ENCODE measurements at regions not wholly inside any gene's neighbourhood (a gene's known extent, or its start where the extent isn't known, plus 50 kb on each side); places are given as distances from the start of the nearest gene placed in this dataset.

DNA sequence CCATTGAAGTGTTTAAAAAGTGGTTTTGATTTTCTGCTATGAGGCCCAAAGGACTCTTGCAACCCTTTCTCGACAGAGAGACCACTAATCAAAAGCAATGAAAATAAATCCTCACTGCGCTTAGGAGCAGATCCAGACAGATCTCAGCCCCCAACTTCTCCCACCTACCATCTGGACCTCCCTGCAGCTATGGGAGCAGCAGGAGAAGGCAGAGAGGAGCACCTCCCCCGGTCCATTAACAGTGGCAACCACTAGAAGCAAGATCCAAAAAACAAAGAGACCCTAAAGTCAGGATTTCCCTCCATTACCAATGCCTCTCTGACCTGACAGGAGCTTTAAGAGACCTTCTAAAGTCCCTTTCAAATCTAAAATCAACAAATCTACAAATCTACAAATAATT, 99.0 kb upstream of the LSM8 start:
- DNase-seq = no peak

DNA sequence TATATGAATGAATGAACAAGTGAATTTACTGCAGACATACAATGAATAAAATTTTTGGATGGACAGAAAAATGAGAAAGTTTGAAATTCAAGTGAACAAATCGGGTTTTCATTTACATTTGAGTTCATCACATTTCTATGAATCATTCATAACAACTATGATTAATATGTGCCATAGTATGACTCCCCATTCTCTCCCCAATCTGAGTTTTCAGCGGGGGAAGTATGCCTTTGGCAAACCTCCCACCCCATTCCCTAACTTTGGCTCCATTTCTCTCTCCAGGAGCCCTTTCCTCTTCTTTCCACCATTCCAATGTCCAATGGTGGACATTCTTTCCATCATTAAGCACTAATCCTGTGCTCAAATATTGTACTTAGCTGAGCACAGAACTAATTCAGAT, 96.8 kb upstream of the LSM8 start:
- no peak for DNase-seq

DNA sequence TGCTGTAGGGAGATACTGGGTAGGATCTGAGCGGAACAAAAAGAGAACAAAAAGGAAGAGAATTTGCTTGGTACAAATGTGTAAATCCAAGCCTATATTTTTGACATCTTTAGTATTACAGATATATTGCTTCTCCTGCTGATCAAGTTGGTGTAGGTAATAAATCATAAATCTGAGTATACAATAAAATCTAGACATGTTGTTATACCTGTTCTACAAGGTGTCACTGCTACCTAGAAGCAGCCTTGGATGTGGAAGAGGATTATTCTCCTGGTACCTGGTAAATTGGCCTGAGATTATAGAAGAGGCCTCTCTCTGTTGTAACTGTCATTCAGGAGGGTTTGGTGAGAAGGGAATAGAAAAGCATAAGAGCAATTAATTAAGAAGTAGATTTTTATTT, 89.9 kb upstream of the LSM8 start:
- DNase-seq = no peak

DNA sequence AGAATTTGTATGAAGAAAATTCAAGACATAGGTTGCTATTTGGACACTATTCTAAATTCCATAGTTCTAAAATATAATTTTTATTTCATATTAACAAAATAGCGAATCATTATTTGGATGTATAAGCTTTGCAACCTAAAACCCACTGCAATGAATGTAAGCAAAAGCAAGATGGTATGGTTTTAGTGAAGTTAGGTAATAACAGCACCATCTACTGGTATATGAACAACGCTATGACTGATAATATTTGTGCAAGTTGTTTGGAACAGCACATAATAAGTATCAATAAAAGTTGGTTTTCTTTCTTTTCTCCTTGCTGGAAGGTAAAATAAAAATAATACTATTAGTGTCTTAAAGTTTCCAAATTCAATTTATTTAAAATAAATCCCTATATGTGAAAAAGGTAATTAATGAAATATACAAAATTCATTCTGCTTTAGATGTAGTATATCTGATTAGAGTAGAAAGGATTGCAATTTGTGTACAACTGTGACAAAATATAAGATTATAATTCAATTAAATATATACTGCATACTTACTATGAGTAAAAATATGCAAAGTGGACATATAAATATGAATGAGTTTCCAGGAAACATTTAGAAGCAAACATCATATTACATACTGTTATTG, 79.0 kb upstream of the LSM8 start:
- DNase-seq = peak in 1 of 2 experiments; percentile 18

DNA sequence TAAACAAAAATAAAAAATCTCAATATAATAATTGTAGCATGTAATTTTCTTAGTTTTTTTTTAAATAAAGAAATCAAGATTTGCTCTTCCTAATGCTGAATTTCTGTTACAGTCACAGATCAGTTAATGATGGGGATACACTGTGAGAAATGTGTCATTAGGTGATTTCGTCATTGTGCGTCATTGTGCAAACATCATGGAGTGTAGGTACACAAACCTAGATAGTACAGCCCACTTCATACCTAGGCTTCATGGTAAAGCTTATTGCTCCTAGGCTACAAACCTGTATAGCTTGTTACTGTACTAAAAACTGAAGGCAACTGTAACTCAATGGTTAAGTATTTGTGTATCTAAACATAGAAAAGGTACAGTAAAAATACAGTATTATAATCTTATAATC, 74.4 kb upstream of the LSM8 start:
- peak; percentile 9 to 36 for DNase-seq

DNA sequence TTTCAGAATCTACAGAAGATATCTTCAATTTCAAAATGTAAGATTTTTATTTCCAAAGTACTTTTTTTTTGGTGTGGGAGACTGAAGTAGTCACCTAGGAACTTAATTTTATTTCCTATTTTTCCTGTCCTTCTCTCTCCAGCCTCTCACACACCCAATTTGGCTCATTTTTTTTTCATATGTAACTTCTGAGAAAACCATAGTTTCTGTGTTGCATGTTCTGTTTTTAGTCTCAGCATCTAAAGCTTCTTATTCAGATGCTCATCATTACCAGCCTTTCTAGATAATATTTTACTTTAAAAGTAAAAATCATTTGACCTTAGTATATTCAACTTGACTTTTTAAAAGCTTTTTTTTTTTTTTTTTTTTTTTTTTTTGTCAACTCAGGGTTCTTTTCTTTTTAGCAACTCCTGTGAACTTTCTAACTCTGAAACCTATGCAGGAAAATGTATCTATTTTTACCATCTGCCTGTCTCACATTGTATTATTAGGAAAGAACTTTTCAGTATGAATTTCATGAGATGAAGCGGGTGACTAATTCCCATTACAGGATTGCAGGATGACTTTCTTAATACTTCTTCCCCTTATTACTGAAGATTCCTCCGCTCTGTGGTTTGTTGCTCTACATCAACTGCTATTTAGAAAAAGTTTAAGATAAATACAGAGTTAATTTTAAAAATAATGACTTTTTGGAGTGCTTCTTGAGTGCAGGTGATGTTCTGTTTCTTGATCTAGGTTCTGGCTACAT, 73.6 kb upstream of the LSM8 start:
- DNase-seq = no peak

DNA sequence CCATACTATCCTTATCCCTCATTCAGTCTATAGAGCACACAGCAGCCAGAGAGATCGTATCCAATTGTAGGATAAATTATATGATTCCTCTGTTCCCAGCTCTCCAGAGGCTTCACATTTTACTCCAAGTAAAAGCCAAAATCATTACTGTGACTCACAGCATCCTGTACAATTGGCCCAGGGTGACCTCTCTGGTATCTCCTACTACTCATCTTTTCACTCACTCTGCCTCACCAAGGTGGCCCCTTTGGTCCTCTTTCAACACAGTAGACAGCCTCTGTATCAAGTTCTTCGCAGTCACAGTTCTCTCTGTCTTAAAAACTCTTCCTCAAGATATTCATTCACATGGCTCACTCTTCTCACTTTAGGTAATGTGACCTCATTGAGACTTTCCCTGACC, 72.6 kb upstream of the LSM8 start:
- DNase-seq = no peak

DNA sequence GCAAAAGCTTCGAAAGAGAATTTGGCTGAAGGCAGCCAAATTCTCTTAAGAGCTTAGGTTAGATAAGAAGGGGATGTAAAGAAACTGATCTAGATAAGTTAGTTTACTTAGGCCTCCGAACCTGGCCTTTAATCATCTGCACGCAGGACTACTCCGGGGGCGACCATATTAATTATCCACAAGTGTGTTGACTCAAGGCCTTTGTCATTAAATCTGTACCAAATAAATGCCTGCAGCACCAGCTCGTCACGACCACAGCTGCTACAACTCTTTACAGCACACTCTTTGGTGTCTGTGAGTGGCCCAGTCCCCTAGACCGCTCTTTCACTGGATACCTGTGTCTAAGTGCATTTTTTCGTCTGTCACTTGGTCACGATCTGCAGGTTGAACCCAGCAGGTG, 69.8 kb upstream of the LSM8 start:
- no peak for DNase-seq

DNA sequence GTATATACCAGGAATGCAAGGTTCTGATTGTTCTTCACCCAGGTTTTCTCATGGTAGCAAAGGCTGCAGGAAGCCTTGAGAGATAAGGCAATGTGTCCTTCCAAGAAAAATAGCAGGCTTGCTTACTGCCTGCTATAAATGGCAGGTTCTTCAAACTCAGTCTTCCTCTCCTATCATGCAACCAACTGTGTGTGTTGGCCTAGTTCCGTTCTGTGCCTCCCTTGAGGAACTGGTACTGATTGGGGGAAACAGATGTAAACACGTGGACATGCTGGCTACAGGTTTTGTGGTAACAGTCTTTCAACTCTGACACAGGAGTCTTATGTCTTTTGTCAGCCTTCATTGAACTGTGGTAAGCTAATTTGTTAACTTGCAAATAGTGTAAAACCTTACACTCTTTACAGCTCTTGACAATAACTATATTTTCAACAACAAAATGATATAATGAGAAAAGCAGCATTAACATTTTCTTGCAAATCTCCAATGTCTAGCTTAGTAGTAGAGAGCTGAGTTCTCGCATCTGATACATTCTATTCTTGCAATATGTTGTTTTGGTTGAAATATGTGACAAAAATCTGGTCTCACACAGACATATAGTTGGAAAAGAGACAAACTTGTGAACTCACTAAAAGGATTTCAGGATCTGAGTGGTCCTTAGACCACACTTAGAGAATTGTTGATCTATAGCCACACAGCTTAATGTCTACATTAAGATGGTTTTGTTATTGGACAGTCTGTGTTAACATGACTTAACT, 54.7 kb upstream of the LSM8 start:
- DNase-seq = no peak

DNA sequence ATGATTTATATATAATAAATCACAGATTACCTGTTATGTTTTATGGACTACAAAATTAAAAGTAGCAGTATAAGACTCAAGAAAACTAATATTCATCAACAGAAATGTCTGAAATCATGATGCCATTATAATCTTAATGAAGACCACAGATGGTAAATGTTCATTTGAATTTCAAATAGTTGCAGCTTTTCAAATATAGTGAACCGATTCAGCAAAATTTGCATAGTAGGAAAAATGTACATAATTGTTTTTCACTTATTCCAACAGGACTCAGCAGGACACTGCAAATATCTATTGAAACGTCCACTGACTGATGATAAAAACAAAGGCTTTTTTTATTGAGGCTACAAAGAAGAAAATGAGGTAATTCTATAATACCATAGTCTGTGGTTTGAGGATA, 51.2 kb upstream of the LSM8 start:
- no peak for DNase-seq
